HG02885 (cell line): ENCODE measurements at regions not wholly inside any gene's neighbourhood (a gene's known extent, or its start where the extent isn't known, plus 50 kb on each side); places are given as distances from the start of the nearest gene placed in this dataset.
A peak's percentile ranks its signal among the peaks of the same experiment; 100 is the strongest.
"Not testable (repeated sequence)": the region's sequence is repeated elsewhere in the genome, so short reads cannot be mapped to it uniquely, and the experiment has no call there.

ENCODE experiments used
- ATAC-seq: cut with Tn5 transposase; IDR thresholded peaks from one replicate; pipeline ENCODE4 v1.9.1; 2021; ENCODE audit warnings: mild to moderate bottlenecking; ENCODE audit not compliant: unreplicated experiment, poor library complexity

- ATAC-seq: no peak
These were observed 50.2 kb upstream of the DACT2 start for GRCh38 chr6:168369786-168370185.

- peak; percentile 49 for ATAC-seq
These were observed 50.9 kb upstream of the DACT2 start for GRCh38 chr6:168370310-168370991.

GRCh38 chr6:168371185-168371584, 51.6 kb upstream of the DACT2 start:
- ATAC-seq: no peak

GRCh38 chr6:168371618-168371980, 52.0 kb upstream of the DACT2 start:
- no peak for ATAC-seq

GRCh38 chr6:168371981-168372711, 52.6 kb upstream of the DACT2 start:
- no peak for ATAC-seq

GRCh38 chr6:168372889-168373288, 53.3 kb upstream of the DACT2 start:
- no peak for ATAC-seq

GRCh38 chr6:168373389-168373788, 53.8 kb upstream of the DACT2 start:
- no peak for ATAC-seq

- ATAC-seq: no peak
These were observed 54.5 kb upstream of the DACT2 start for GRCh38 chr6:168374051-168374502.

- no peak for ATAC-seq
These were observed 55.0 kb upstream of the DACT2 start for GRCh38 chr6:168374541-168375071.

GRCh38 chr6:168376120-168376519, 56.5 kb upstream of the DACT2 start:
- ATAC-seq: no peak

GRCh38 chr6:168376811-168377483, 57.4 kb upstream of the DACT2 start:
- ATAC-seq: no peak

GRCh38 chr6:168377484-168377855, 57.9 kb upstream of the DACT2 start:
- ATAC-seq: no peak

GRCh38 chr6:168377856-168378832, 58.6 kb upstream of the DACT2 start:
- no peak for ATAC-seq

GRCh38 chr6:168379579-168379978, 60.0 kb upstream of the DACT2 start:
- ATAC-seq: not testable (repeated sequence)

- not testable (repeated sequence) for ATAC-seq
These were observed 60.6 kb upstream of the SMOC2 start for GRCh38 chr6:168380166-168380955.

- ATAC-seq: no peak
These were observed 59.9 kb upstream of the SMOC2 start for GRCh38 chr6:168380956-168381605.

GRCh38 chr6:168381726-168382458, 59.1 kb upstream of the SMOC2 start:
- no peak for ATAC-seq
